HCT116 (cell line): ENCODE measurements at regions not wholly inside any gene's neighbourhood (a gene's known extent, or its start where the extent isn't known, plus 50 kb on each side); places are given as distances from the start of the nearest gene placed in this dataset.

Experiments used
- ATAC-seq: fragments of 200-7000 bp; cut with Tn5 transposase; 2 replicates; pipeline ENCODE4 v1.9.1; 2020; ENCODE audit warnings: mild to moderate bottlenecking, moderate library complexity
- BruUV-seq: library from RNA; stranded (reverse); fragments of 400-500 nt; replicated peaks from 2 replicates; lab custom pipeline; 2021; lab: Mats Ljungman, UMichigan
- CTCF ChIA-PET: fragments of 300-600 bp; sonication (Branson Sonifier 250); formaldehyde crosslinking; loops from one replicate; lab custom pipeline; 2021; ENCODE audit warnings: antibody characterized with exemption; lab: Charles Lee
- POLR2A ChIA-PET: fragments of 300-600, 350-600 bp; sonication (Branson Sonifier 250); formaldehyde crosslinking; loops from one replicate; lab custom pipeline; 2021; ENCODE audit warnings: antibody characterized with exemption; lab: Charles Lee
- RAD21 ChIA-PET, 2 experiments: fragments of 300-600 bp; sonication (Branson Sonifier 250); formaldehyde crosslinking; loops; one replicate each; lab custom pipeline; 2023; ENCODE audit warnings: low total read pairs in 2 of 2; ENCODE audit not compliant: uncharacterized antibody in 2 of 2, unreplicated experiment in 2 of 2, low non-redundant PET in 1 of 2; lab: Charles Lee
- DNase-seq: peaks from one replicate; pipeline ENCODE4 v3.0.0-alpha.2; 2010; ENCODE audit warnings: low read depth, low spot score
- H2AFZ ChIP-seq: fragments of 200-600 bp; shearing (Covaris generic), sonication (generic); 2 replicates; pipeline ENCODE4 v1.6.1; 2017; ENCODE audit warnings: low read depth, mixed run types, mixed read lengths, antibody characterized with exemption, low read length; ENCODE audit not compliant: poor library complexity, severe bottlenecking
- H3K27ac ChIP-seq: 2 replicates; pipeline ENCODE4 v1.5.1; 2012; ENCODE audit warnings: low read depth, low read length
- H3K27me3 ChIP-seq: fragments of 200-600 bp; sonication (generic); 2 replicates; pipeline ENCODE4 v1.6.1; 2016; ENCODE audit warnings: mixed run types, low read length, mixed read lengths; ENCODE audit not compliant: insufficient read depth
- H3K36me3 ChIP-seq, 2 experiments: fragments of 200-500 bp in 1 of 2; fragments of 200-600 bp in 1 of 2; sonication (Bioruptor generic) in 1 of 2; sonication (generic) in 1 of 2; 2 replicates each; pipeline versions ENCODE4 v1.5.1 to v1.6.1; 2014 to 2016; ENCODE audit warnings: low read length in 2 of 2, inconsistent platforms in 1 of 2, mixed read lengths in 1 of 2, mixed run types in 1 of 2; ENCODE audit not compliant: insufficient read depth in 2 of 2, control insufficient read depth in 1 of 2
- H3K4me1 ChIP-seq, 2 experiments: fragments of 200-600 bp in 1 of 2; sonication (generic) in 1 of 2; 2 replicates each; pipeline versions ENCODE4 v1.5.1 to v1.6.1; 2012 to 2017; ENCODE audit warnings: low read length in 2 of 2, inconsistent platforms in 1 of 2, mild to moderate bottlenecking in 1 of 2, mixed read lengths in 1 of 2, mixed run types in 1 of 2, moderate library complexity in 1 of 2; ENCODE audit not compliant: insufficient read depth in 2 of 2, control insufficient read depth in 1 of 2
- H3K4me2 ChIP-seq: fragments of 200-600 bp; sonication (generic); 2 replicates; pipeline ENCODE4 v1.6.1; 2017; ENCODE audit warnings: mixed run types, low read length, mixed read lengths
- H3K4me3 ChIP-seq, 2 experiments: fragments of 200-600 bp in 1 of 2; sonication (generic) in 1 of 2; replicated peaks in 1 of 2; 2 replicates each; pipeline ENCODE4 v1.5.1; 2011 to 2016; ENCODE audit warnings: low read length in 2 of 2, control low read depth in 1 of 2, low read depth in 1 of 2, mild to moderate bottlenecking in 1 of 2, mixed read lengths in 1 of 2, mixed run types in 1 of 2
- H3K79me2 ChIP-seq: fragments of 200-600 bp; sonication (generic); 2 replicates; pipeline ENCODE4 v1.6.1; 2017; ENCODE audit warnings: mild to moderate bottlenecking, mixed run types, low read length, moderate library complexity, mixed read lengths; ENCODE audit not compliant: insufficient read depth
- H3K9ac ChIP-seq: fragments of 200-600 bp; sonication (generic); 2 replicates; pipeline ENCODE4 v1.6.1; 2016; ENCODE audit warnings: low read length, mixed read lengths
- H3K9me2 ChIP-seq: fragments of 200-600 bp; sonication (generic), shearing (Covaris generic); 2 replicates; pipeline ENCODE4 v1.6.1; 2017; ENCODE audit warnings: mixed run types, mild to moderate bottlenecking, moderate library complexity; ENCODE audit not compliant: insufficient read depth
- H3K9me3 ChIP-seq, 2 experiments: fragments of 200-500 bp in 1 of 2; fragments of 200-600 bp in 1 of 2; sonication (Bioruptor generic) in 1 of 2; sonication (generic) in 1 of 2; 2 replicates each; pipeline ENCODE4 v1.6.1; 2014 to 2017; ENCODE audit warnings: low read length in 2 of 2, mixed read lengths in 2 of 2, inconsistent platforms in 1 of 2, low read depth in 1 of 2, mild to moderate bottlenecking in 1 of 2, mixed run types in 1 of 2, moderate library complexity in 1 of 2; ENCODE audit not compliant: control insufficient read depth in 1 of 2, insufficient read depth in 1 of 2
- H4K20me1 ChIP-seq: fragments of 200-600 bp; sonication (generic), shearing (Covaris generic); 2 replicates; pipeline ENCODE4 v1.6.1; 2017; ENCODE audit warnings: mixed run types, mild to moderate bottlenecking, moderate library complexity; ENCODE audit not compliant: insufficient read depth
- ATF3 ChIP-seq: IDR thresholded peaks from 2 replicates; pipeline ENCODE4 v1.6.1; 2012
- CTCF ChIP-seq, 3 experiments: fragments of 200-600 bp in 1 of 3; sonication (generic) in 1 of 3; IDR thresholded peaks in 2 of 3; conservative IDR thresholded peaks in 1 of 3; 2 replicates each; pipeline ENCODE4 v1.5.1; 2012 to 2017; ENCODE audit warnings: low read depth in 2 of 3, low read length in 2 of 3, antibody characterized with exemption in 1 of 3, borderline replicate concordance in 1 of 3, control low read depth in 1 of 3, mild to moderate bottlenecking in 1 of 3, mixed read lengths in 1 of 3, mixed run types in 1 of 3, moderate library complexity in 1 of 3; ENCODE audit not compliant: insufficient read depth in 1 of 3
- EGR1 ChIP-seq: IDR thresholded peaks from 2 replicates; pipeline ENCODE4 v1.6.1; 2012; ENCODE audit warnings: low read depth
- EZH2 ChIP-seq: fragments of 200-600 bp; sonication (generic); IDR thresholded peaks from 2 replicates; pipeline ENCODE4 v1.6.1; 2017; ENCODE audit warnings: antibody characterized with exemption, mixed run types
- FOSL1 ChIP-seq: IDR thresholded peaks from 2 replicates; pipeline ENCODE4 v1.6.1; 2012; ENCODE audit warnings: low read depth
- SIN3A ChIP-seq: IDR thresholded peaks from 2 replicates; pipeline ENCODE4 v1.6.1; 2012; ENCODE audit warnings: low read depth
- SRF ChIP-seq: IDR thresholded peaks from 2 replicates; pipeline ENCODE4 v1.6.1; 2012; ENCODE audit warnings: low read depth
- TCF7L2 ChIP-seq: IDR thresholded peaks from 2 replicates; pipeline ENCODE4 v1.7.0; 2011; ENCODE audit warnings: borderline replicate concordance, inconsistent platforms; ENCODE audit not compliant: insufficient read depth, insufficient read length; ENCODE audit errors: extremely low read depth
- YY1 ChIP-seq: IDR thresholded peaks from 2 replicates; pipeline ENCODE4 v1.6.1; 2011; ENCODE audit warnings: low read length, low read depth, moderate library complexity, mild to moderate bottlenecking; ENCODE audit not compliant: insufficient replicate concordance; ENCODE audit errors: extremely low read depth
- ZFX ChIP-seq: fragments of 450-650 bp; IDR thresholded peaks from 2 replicates; pipeline ENCODE4 v1.6.1; 2017
- intact Hi-C: fragments of 100-400 bp; cut with micrococcal nuclease; formaldehyde crosslinking; loops from 2 replicates; pipeline ENCODE4 v1.10.0; 2022
- TF ChIP-seq, protein P1 (sequence below): IDR thresholded peaks from 2 replicates; pipeline ENCODE4 v1.6.1; 2012; ENCODE audit warnings: low read depth
- TF ChIP-seq, protein P2 (sequence below): IDR thresholded peaks from 2 replicates; pipeline ENCODE4 v1.6.1; 2011; ENCODE audit warnings: mild to moderate bottlenecking, low read length, moderate library complexity; ENCODE audit not compliant: insufficient replicate concordance; ENCODE audit errors: extremely low read depth

DNA sequence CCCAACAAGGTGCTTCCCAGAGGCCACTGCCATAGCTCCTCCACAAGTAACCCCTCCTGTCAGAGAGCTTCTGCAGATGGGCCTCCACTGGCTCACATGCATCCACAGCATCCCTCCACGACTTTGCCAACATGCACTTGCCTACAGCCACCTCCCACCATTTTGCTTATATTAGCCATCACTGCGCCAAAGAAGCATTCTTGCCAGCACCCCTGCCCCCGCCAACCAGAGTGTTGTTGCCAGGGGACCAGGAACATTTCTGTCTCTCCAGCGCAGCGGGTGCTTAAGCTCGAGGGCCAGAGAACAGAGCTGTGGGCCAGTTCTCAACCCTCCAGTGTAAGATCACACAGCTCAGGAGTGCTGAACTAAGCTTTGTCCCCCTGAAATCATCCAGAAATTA lies 517.6 kb downstream of the PABPC4L start:
- ATAC-seq (no peak), DNase-seq (no peak)
- ChIA-PET RAD21 (no interaction called here), POLR2A (no interaction called here), CTCF (no interaction called here)
- Histone ChIP-seq H3K4me2 (no peak overlapping the region), H3K4me3 (no peak overlapping the region), H3K9ac (no peak overlapping the region), H2AFZ (no peak overlapping the region), H3K27me3 (no peaks in the 10 kb centered on the region), H4K20me1 (no peaks in the 10 kb centered on the region), H3K9me3 (no peaks in the 10 kb centered on the region), H3K36me3 (no peaks in the 10 kb centered on the region), H3K4me1 (no peaks in the 10 kb centered on the region), H3K9me2 (no peaks in the 10 kb centered on the region; the same call in 1 of the 2 replicates), H3K27ac (no peak overlapping the region), H3K79me2 (no peaks in the 10 kb centered on the region)
- TF ChIP-seq EZH2, result no peak
- no peak for TF ChIP-seq SIN3A
- no peak for TF ChIP-seq TCF7L2
- TF ChIP-seq SRF, result no peak
- TF ChIP-seq FOSL1, result no peak
- TF ChIP-seq ATF3, result no peak
- TF ChIP-seq, protein P1, sequence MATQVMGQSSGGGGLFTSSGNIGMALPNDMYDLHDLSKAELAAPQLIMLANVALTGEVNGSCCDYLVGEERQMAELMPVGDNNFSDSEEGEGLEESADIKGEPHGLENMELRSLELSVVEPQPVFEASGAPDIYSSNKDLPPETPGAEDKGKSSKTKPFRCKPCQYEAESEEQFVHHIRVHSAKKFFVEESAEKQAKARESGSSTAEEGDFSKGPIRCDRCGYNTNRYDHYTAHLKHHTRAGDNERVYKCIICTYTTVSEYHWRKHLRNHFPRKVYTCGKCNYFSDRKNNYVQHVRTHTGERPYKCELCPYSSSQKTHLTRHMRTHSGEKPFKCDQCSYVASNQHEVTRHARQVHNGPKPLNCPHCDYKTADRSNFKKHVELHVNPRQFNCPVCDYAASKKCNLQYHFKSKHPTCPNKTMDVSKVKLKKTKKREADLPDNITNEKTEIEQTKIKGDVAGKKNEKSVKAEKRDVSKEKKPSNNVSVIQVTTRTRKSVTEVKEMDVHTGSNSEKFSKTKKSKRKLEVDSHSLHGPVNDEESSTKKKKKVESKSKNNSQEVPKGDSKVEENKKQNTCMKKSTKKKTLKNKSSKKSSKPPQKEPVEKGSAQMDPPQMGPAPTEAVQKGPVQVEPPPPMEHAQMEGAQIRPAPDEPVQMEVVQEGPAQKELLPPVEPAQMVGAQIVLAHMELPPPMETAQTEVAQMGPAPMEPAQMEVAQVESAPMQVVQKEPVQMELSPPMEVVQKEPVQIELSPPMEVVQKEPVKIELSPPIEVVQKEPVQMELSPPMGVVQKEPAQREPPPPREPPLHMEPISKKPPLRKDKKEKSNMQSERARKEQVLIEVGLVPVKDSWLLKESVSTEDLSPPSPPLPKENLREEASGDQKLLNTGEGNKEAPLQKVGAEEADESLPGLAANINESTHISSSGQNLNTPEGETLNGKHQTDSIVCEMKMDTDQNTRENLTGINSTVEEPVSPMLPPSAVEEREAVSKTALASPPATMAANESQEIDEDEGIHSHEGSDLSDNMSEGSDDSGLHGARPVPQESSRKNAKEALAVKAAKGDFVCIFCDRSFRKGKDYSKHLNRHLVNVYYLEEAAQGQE, result no peak
- TF ChIP-seq CTCF (IDR thresholded peaks at IDR 0.05 in 2 of 3, conservative IDR thresholded peaks at IDR 0.05 in 1 of 3; ENCODE audit: borderline replicate concordance in 1 of 3, insufficient read depth in 1 of 3, low read depth in 2 of 3, low read length in 2 of 3), result no peak
- TF ChIP-seq, protein P2, sequence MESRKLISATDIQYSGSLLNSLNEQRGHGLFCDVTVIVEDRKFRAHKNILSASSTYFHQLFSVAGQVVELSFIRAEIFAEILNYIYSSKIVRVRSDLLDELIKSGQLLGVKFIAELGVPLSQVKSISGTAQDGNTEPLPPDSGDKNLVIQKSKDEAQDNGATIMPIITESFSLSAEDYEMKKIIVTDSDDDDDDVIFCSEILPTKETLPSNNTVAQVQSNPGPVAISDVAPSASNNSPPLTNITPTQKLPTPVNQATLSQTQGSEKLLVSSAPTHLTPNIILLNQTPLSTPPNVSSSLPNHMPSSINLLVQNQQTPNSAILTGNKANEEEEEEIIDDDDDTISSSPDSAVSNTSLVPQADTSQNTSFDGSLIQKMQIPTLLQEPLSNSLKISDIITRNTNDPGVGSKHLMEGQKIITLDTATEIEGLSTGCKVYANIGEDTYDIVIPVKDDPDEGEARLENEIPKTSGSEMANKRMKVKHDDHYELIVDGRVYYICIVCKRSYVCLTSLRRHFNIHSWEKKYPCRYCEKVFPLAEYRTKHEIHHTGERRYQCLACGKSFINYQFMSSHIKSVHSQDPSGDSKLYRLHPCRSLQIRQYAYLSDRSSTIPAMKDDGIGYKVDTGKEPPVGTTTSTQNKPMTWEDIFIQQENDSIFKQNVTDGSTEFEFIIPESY, result no peak
- no peak for TF ChIP-seq EGR1
- no peak for TF ChIP-seq ZFX
- no peak for TF ChIP-seq YY1
- no TSS peak for BruUV-seq
- intact Hi-C loops, result no loop called here
